Upper lobe of left lung (tissue), 6 donors: ENCODE measurements at regions not wholly inside any gene's neighbourhood (a gene's known extent, or its start where the extent isn't known, plus 50 kb on each side); places are given as distances from the start of the nearest gene placed in this dataset.

Source experiments
- ATAC-seq, 2 donors: fragments of 200-7000 bp; cut with Tn5 transposase; one replicate each; pipeline ENCODE4 v1.9.1; 2022; ENCODE audit warnings: mild to moderate bottlenecking in 2 of 2, moderate library complexity in 2 of 2; ENCODE audit not compliant: low FRiP score in 2 of 2
- DNase-seq, 2 donors: peaks; one replicate each; pipeline ENCODE4 v3.0.0-alpha.2; 2019 to 2020
- H3K27ac ChIP-seq, 4 donors: fragments of 200-600 bp; sonication (generic); one replicate each; pipeline ENCODE4 v1.5.1; 2016 to 2019
- H3K27me3 ChIP-seq, 4 donors: fragments of 200-600 bp; sonication (generic); one replicate each; pipeline ENCODE4 v1.5.1; 2017 to 2019
- H3K36me3 ChIP-seq, 4 donors: fragments of 200-600 bp; sonication (generic); one replicate each; pipeline ENCODE4 v1.5.1; 2016 to 2019
- H3K4me1 ChIP-seq, 4 donors: fragments of 200-600 bp; sonication (generic); one replicate each; pipeline ENCODE4 v1.5.1; 2018 to 2019
- H3K4me3 ChIP-seq, 4 donors: fragments of 200-600 bp; sonication (generic); one replicate each; pipeline ENCODE4 v1.5.1; 2017 to 2019; ENCODE audit warnings: mild to moderate bottlenecking in 2 of 4, moderate library complexity in 1 of 4
- H3K9me3 ChIP-seq, 4 donors: fragments of 200-600 bp; sonication (generic); one replicate each; pipeline ENCODE4 v1.5.1; 2018 to 2019
- EP300 ChIP-seq, 4 donors: sonication (generic); formaldehyde crosslinking; IDR thresholded peaks; one replicate each; pipeline ENCODE4 v1.5.1; 2017; ENCODE audit warnings: antibody characterized with exemption in 4 of 4, control low read depth in 2 of 4
- POLR2A ChIP-seq, 4 donors: fragments of 450-650 bp; IDR thresholded peaks; one replicate each; pipeline ENCODE4 v1.5.1; 2016 to 2017; ENCODE audit warnings: antibody characterized with exemption in 4 of 4, mild to moderate bottlenecking in 2 of 4
- POLR2AphosphoS5 ChIP-seq, 2 donors: sonication (generic); formaldehyde crosslinking; IDR thresholded peaks; one replicate each; pipeline ENCODE4 v1.5.1; 2017; ENCODE audit warnings: antibody characterized with exemption in 2 of 2
- WGBS, 2 donors: methylation state at CpG; one replicate each; pipeline ENCODE4 v1.1.5; 2017 to 2018; 5-methylcytosine and 5-hydroxymethylcytosine counted together
- TF ChIP-seq, protein P1 (sequence below), 6 experiments: fragments of 450-650 bp in 4 of 6; fragments of 200-600 bp in 2 of 6; sonication (generic) in 2 of 6; IDR thresholded peaks; one replicate each; pipeline ENCODE4 v1.5.1; 2016 to 2019; ENCODE audit warnings: antibody characterized with exemption in 6 of 6
- donor health status: DM: no; HTN: no; CAD: no; lungs with moderate emphysema.
- donor health status: DM: no; HTN: yes; CAD: no; lungs with severe emphysema.

DNA sequence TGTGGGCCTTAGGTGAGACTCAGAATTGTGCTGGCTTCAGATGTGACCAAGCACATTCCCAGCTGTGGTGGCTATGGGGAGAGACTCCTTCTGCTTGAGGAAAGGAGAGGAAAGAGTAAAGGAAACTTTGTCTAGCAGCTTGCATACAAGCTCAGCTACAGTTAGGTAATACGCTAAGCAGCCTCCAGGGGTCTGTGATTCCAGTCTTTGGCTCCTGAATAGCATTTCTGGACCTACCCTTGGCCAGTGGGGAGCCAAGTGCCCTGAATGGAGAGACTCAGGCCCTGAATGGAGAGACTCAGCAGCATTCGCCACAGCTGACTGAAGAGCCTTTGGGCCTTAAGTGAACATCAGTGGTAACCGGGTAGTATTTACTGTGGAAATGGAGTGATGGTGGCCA is 227.4 kb upstream of the CDH7 start:
- no peaks in the 10 kb centered on the region for H3K36me3 ChIP-seq
- H3K9me3 ChIP-seq: no peaks in the 10 kb centered on the region
- 93 to 94% methylated on average over 3 of the region's 3 CpGs for WGBS, 2 donors
- H3K4me1 ChIP-seq: no peaks in the 10 kb centered on the region
- ATAC-seq (no peak), DNase-seq (no peak)
- no peak overlapping the region for H3K4me3 ChIP-seq
- TF ChIP-seq, protein P1, sequence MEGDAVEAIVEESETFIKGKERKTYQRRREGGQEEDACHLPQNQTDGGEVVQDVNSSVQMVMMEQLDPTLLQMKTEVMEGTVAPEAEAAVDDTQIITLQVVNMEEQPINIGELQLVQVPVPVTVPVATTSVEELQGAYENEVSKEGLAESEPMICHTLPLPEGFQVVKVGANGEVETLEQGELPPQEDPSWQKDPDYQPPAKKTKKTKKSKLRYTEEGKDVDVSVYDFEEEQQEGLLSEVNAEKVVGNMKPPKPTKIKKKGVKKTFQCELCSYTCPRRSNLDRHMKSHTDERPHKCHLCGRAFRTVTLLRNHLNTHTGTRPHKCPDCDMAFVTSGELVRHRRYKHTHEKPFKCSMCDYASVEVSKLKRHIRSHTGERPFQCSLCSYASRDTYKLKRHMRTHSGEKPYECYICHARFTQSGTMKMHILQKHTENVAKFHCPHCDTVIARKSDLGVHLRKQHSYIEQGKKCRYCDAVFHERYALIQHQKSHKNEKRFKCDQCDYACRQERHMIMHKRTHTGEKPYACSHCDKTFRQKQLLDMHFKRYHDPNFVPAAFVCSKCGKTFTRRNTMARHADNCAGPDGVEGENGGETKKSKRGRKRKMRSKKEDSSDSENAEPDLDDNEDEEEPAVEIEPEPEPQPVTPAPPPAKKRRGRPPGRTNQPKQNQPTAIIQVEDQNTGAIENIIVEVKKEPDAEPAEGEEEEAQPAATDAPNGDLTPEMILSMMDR (IDR thresholded peaks at IDR 0.05): no peak
- no peak for TF ChIP-seq EP300 (IDR thresholded peaks at IDR 0.05)
- no peak for TF ChIP-seq POLR2AphosphoS5 (IDR thresholded peaks at IDR 0.05)
- no peak for TF ChIP-seq POLR2A (IDR thresholded peaks at IDR 0.05)
- no peak overlapping the region for H3K27ac ChIP-seq
- no peaks in the 10 kb centered on the region for H3K27me3 ChIP-seq

DNA sequence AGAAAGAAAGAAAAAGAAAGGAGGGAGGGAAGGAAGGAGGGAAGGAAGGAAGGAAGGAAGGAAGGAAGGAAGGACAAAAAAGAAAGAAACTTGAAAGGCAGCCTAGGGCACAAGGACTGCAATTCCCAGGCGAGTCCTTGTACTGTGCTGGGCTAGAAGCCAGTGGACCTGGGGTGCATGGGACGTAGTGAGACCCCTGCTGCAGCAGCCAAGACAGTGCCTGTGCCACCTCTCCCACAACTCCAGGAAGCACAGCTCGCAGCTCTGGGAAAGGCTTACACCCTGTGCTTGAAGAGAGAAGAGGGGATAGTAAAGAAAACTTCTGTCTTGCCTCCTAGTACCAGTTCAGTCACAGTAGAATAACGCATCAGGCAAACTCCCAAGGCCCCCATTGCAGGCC is 227.9 kb upstream of the CDH7 start:
- no peak overlapping the region for H3K4me3 ChIP-seq
- ATAC-seq (no peak), DNase-seq (peak in 1 of 2 donors; percentile 3)
- H3K36me3 ChIP-seq: no peaks in the 10 kb centered on the region
- H3K4me1 ChIP-seq: no peaks in the 10 kb centered on the region
- H3K27me3 ChIP-seq: no peaks in the 10 kb centered on the region
- no peaks in the 10 kb centered on the region for H3K9me3 ChIP-seq
- TF ChIP-seq POLR2AphosphoS5 (IDR thresholded peaks at IDR 0.05) (no peak), EP300 (IDR thresholded peaks at IDR 0.05) (no peak)
- no peak overlapping the region for H3K27ac ChIP-seq
- 84 to 85% methylated on average over 4 of the region's 4 CpGs for WGBS, 2 donors

DNA sequence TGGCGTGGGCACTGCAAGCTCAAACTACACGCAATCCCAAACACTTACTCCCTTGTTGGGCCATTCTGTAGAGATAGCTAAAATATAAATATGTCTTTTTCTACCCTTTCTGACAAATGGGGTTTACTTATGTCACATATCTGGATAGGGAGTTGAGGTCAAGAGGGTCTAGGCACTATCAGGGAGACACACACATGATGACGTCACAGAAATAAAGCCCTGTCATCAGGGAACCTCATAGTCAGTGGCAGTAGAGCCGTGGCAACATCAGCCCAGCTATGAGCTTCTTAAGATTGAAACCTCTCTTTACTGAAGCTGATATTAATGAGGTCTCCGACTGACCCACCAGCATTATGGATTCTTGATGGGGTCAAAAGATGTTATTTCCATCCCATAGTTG is 234.6 kb upstream of the CDH7 start:
- Histone ChIP-seq H3K27me3 (no peaks in the 10 kb centered on the region), H3K9me3 (no peaks in the 10 kb centered on the region), H3K4me3 (no peak overlapping the region), H3K36me3 (no peaks in the 10 kb centered on the region), H3K27ac (no peak overlapping the region), H3K4me1 (no peaks in the 10 kb centered on the region)
- TF ChIP-seq POLR2AphosphoS5 (IDR thresholded peaks at IDR 0.05) (no peak), POLR2A (IDR thresholded peaks at IDR 0.05) (no peak), EP300 (IDR thresholded peaks at IDR 0.05) (no peak)
- TF ChIP-seq, protein P1 (IDR thresholded peaks at IDR 0.05): no peak
- ATAC-seq (no peak), DNase-seq (no peak)
- 82 to 83% methylated on average over 5 of the region's 5 CpGs for WGBS, 2 donors

DNA sequence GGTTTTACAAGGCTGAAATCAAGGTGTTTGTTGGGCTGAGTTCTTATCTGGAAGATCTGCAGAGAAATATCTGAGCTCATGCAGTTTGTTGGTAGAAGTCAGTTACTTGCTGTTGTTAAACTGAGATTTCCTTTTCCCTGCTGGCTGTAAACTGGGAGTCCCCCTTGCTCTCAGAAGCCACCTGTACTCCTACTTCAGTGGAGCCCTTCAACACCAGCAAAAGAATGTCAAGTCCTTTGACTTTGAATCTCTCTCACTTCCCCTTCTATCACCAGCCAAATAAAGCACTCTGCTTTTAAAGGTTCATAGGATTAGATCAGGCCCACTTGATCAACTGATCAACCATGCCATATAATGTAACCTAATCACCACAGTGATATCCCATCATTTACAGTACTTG is 252.2 kb upstream of the CDH7 start:
- Histone ChIP-seq H3K36me3 (no peaks in the 10 kb centered on the region), H3K4me1 (no peaks in the 10 kb centered on the region), H3K4me3 (no peak overlapping the region), H3K27ac (no peak overlapping the region), H3K27me3 (no peaks in the 10 kb centered on the region), H3K9me3 (no peaks in the 10 kb centered on the region)
- ATAC-seq (no peak), DNase-seq (no peak)
- TF ChIP-seq, protein P1 (IDR thresholded peaks at IDR 0.05): no peak

DNA sequence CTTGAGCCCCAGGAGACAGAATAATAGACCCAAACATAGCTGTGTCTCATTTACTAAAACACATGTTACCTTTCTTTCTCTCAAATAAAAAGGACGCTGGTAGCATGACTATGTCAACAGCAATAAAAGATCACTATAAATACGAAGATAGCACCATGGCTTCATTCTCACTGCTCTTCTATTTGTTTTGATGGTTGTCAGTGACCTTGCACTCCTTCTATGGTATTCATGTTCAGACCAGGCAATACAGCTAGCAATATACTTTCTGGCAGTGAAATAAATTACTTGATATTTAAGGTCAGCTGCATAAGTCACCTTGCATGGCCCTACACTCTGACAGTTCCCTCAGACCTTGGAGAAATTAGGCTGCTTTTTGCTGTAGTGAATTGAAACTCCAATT is 263.2 kb upstream of the CDH7 start:
- H3K27me3 ChIP-seq: no peaks in the 10 kb centered on the region
- no peak for ATAC-seq
- WGBS, 2 donors: 72 to 79% methylated on average over 2 of the region's 2 CpGs

More for the DNA sequence above, 263.2 kb upstream of the CDH7 start:
- DNase-seq: no peak
- Histone ChIP-seq H3K27ac (no peak overlapping the region), H3K36me3 (no peaks in the 10 kb centered on the region), H3K4me3 (no peak overlapping the region), H3K4me1 (no peaks in the 10 kb centered on the region), H3K9me3 (no peaks in the 10 kb centered on the region)
- TF ChIP-seq EP300 (IDR thresholded peaks at IDR 0.05) (no peak), POLR2AphosphoS5 (IDR thresholded peaks at IDR 0.05) (no peak), POLR2A (IDR thresholded peaks at IDR 0.05) (no peak)
- TF ChIP-seq, protein P1 (IDR thresholded peaks at IDR 0.05): no peak
